ENCODE measurements at regions not wholly inside any gene's neighbourhood (a gene's known extent, or its start where the extent isn't known, plus 50 kb on each side); places are given as distances from the start of the nearest gene placed in this dataset.

DNA sequence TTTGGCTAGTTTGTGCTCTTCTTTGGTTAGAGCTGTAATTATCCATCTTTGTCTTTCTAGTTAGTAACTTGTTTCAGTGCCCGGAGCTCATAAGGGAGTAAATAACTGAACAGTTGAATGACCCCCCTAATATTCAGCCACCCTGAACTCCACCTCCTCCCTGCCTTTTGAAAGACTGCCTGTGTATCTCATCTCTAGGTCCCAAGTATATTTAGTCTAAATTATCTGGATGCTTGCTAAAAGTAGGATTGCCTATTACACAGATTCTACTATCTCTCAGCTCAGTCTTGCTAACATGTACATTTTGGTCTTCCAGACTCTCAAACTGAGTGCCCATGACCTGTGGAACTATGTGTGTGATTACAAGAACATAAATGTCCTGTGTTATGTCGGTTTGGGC lies 145.9 kb downstream of the GJA1 start:
- TF ChIP-seq TCF12 (IDR thresholded peaks at IDR 0.05; ENCODE audit: low read depth) (no peak), YY1 (IDR thresholded peaks at IDR 0.05; ENCODE audit: low read depth) (no peak), CEBPB (IDR thresholded peaks at IDR 0.05) (no peak), NFIC (IDR thresholded peaks at IDR 0.05) (no peak), RAD21 (IDR thresholded peaks at IDR 0.05; ENCODE audit: low read depth) (no peak), ZBTB7A (IDR thresholded peaks at IDR 0.05; ENCODE audit: low read depth) (no peak), EP300 (IDR thresholded peaks at IDR 0.05; ENCODE audit: borderline replicate concordance) (no peak), EGR1 (IDR thresholded peaks at IDR 0.05) (no peak), TEAD4 (IDR thresholded peaks at IDR 0.05) (no peak), TAF1 (IDR thresholded peaks at IDR 0.05; ENCODE audit: low read depth) (no peak)
- TF ChIP-seq, protein P1, sequence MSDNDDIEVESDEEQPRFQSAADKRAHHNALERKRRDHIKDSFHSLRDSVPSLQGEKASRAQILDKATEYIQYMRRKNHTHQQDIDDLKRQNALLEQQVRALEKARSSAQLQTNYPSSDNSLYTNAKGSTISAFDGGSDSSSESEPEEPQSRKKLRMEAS (IDR thresholded peaks at IDR 0.05): no peak
- TF ChIP-seq, protein P2, sequence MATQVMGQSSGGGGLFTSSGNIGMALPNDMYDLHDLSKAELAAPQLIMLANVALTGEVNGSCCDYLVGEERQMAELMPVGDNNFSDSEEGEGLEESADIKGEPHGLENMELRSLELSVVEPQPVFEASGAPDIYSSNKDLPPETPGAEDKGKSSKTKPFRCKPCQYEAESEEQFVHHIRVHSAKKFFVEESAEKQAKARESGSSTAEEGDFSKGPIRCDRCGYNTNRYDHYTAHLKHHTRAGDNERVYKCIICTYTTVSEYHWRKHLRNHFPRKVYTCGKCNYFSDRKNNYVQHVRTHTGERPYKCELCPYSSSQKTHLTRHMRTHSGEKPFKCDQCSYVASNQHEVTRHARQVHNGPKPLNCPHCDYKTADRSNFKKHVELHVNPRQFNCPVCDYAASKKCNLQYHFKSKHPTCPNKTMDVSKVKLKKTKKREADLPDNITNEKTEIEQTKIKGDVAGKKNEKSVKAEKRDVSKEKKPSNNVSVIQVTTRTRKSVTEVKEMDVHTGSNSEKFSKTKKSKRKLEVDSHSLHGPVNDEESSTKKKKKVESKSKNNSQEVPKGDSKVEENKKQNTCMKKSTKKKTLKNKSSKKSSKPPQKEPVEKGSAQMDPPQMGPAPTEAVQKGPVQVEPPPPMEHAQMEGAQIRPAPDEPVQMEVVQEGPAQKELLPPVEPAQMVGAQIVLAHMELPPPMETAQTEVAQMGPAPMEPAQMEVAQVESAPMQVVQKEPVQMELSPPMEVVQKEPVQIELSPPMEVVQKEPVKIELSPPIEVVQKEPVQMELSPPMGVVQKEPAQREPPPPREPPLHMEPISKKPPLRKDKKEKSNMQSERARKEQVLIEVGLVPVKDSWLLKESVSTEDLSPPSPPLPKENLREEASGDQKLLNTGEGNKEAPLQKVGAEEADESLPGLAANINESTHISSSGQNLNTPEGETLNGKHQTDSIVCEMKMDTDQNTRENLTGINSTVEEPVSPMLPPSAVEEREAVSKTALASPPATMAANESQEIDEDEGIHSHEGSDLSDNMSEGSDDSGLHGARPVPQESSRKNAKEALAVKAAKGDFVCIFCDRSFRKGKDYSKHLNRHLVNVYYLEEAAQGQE (IDR thresholded peaks at IDR 0.05; ENCODE audit: low read depth): no peak
- TF ChIP-seq, protein P3, sequence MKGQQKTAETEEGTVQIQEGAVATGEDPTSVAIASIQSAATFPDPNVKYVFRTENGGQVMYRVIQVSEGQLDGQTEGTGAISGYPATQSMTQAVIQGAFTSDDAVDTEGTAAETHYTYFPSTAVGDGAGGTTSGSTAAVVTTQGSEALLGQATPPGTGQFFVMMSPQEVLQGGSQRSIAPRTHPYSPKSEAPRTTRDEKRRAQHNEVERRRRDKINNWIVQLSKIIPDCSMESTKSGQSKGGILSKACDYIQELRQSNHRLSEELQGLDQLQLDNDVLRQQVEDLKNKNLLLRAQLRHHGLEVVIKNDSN (IDR thresholded peaks at IDR 0.05): no peak

DNA sequence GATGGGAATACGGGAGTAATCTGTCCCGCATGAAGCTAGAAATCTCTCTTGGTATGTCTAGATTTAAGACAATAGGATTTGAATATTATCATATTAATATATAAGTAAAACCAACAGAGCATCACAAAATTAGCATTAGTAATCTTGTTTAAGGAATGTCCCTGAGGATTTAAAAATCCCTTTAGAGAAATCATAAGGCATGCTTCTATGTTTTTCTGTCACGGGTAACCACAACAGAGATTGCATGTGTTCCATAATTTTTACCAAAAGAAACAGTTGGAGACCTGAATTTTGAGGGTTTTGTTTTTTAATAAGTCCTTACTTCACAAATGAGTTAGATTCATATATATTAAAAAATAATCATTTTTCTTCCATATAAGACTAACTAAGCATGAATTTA lies 146.8 kb downstream of the GJA1 start:
- TF ChIP-seq ZBTB7A (IDR thresholded peaks at IDR 0.05; ENCODE audit: low read depth) (no peak), CREB1 (IDR thresholded peaks at IDR 0.05; ENCODE audit: low read depth) (no peak), EP300 (IDR thresholded peaks at IDR 0.05; ENCODE audit: borderline replicate concordance) (no peak), TCF12 (IDR thresholded peaks at IDR 0.05; ENCODE audit: low read depth) (no peak), NFIC (IDR thresholded peaks at IDR 0.05) (no peak), CEBPB (IDR thresholded peaks at IDR 0.05) (no peak)
- TF ChIP-seq, protein P2 (IDR thresholded peaks at IDR 0.05; ENCODE audit: low read depth): no peak

DNA sequence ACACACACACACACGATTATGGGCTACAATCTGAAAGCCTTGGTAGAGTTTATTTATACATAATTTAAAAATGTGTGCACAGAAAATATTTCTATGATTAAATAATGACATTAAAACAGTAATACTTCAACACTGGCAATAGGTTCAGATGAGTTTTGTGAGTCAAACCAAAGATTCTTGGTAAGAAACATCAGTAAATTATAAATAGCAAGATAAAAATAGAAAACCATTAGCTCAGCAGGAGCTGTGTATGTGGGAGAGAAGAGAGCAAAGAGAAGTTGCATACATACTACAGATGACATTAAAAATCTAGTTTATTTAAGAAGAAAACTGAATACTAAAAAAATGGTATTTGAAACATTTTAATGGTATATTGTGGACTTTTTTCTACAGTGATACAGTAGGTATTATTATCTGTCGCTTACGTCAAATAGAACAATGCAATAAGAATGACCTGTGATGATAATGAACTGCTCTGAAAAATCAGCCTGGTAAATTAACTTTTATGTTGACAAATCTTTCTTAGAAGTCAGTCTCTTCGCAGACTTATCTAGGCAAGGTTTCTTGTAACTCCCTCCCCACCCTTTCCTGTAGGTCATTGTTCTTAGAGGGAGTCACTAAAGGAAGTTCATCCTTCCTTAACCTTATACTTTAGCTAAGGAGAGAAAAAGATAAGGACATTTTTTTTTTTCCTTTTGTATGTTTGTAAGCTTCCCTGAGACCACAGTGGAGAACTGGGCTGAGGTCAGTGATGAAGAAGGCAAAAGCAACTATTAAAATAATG lies 149.3 kb downstream of the GJA1 start:
- TF ChIP-seq, protein P2 (IDR thresholded peaks at IDR 0.05; ENCODE audit: low read depth): no peak
- no peak for TF ChIP-seq TCF12 (IDR thresholded peaks at IDR 0.05; ENCODE audit: low read depth)
- TF ChIP-seq FOXM1 (IDR thresholded peaks at IDR 0.05; ENCODE audit: borderline replicate concordance, low read depth): no peak
- no peak for TF ChIP-seq RAD21 (IDR thresholded peaks at IDR 0.05; ENCODE audit: low read depth)
- TF ChIP-seq CREB1 (IDR thresholded peaks at IDR 0.05; ENCODE audit: low read depth): no peak
- TF ChIP-seq, protein P1 (IDR thresholded peaks at IDR 0.05): no peak
- TF ChIP-seq ZBTB7A (IDR thresholded peaks at IDR 0.05; ENCODE audit: low read depth): no peak
- TF ChIP-seq, protein P3 (IDR thresholded peaks at IDR 0.05): no peak
- no peak for TF ChIP-seq CEBPB (IDR thresholded peaks at IDR 0.05)
- TF ChIP-seq NFIC (IDR thresholded peaks at IDR 0.05): no peak
- no peak for TF ChIP-seq EGR1 (IDR thresholded peaks at IDR 0.05)
- no peak for TF ChIP-seq YY1 (IDR thresholded peaks at IDR 0.05; ENCODE audit: low read depth)
- no peak for TF ChIP-seq TAF1 (IDR thresholded peaks at IDR 0.05; ENCODE audit: low read depth)
- no peak for TF ChIP-seq TEAD4 (IDR thresholded peaks at IDR 0.05)
- TF ChIP-seq EP300 (IDR thresholded peaks at IDR 0.05; ENCODE audit: borderline replicate concordance): no peak

DNA sequence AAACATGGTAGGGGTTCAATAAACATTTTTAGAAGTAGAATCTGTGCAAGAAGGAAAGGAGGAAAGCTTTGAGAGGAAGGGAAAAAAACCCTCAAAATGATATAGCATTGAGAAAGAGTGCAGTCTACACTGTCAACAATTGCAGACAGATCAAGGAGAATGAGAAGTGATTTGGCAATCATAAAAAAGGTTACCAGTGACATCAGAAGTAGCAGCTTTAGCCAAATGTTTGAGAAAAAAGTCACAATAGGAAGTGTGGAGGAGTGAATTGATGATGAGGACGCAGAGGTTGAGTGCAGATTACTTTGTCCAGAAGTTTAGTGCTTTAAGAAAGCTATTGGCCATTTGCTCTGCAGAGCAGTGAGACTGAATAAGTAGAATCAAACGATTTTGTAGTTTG lies 155.0 kb downstream of the GJA1 start:
- no peak for TF ChIP-seq YY1 (IDR thresholded peaks at IDR 0.05; ENCODE audit: low read depth)
- no peak for TF ChIP-seq FOXM1 (IDR thresholded peaks at IDR 0.05; ENCODE audit: borderline replicate concordance, low read depth)
- no peak for TF ChIP-seq TAF1 (IDR thresholded peaks at IDR 0.05; ENCODE audit: low read depth)
- TF ChIP-seq TCF12 (IDR thresholded peaks at IDR 0.05; ENCODE audit: low read depth): no peak

All from Ishikawa (cell line).